COR-L47 (cell line): ENCODE measurements at regions not wholly inside any gene's neighbourhood (a gene's known extent, or its start where the extent isn't known, plus 50 kb on each side); places are given as distances from the start of the nearest gene placed in this dataset.
"Not testable (repeated sequence)": the region's sequence is repeated elsewhere in the genome, so short reads cannot be mapped to it uniquely, and the experiment has no call there.

ENCODE experiments used
- DNase-seq: peaks from one replicate; lab custom pipeline; 2025; lab: John Stamatoyannopoulos, UW

DNA sequence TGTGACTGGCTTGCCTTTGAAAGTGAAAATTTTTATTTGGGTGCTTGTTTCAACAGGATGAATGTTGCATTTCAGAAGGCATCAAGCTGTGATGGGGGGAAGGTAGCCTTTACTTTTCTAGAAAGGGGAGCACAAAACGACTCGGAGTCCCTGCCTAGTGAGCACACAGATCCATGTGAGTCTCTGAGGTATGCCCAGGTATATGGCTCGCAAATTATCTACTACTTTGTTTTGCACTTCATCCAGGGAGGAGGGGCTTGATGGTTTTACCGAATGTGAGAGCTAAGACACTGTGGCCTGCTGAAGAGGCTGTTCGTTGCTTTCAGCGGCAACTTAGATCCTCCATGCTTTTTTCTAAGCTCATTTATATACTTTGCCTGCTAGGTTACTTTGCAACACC is 537.7 kb upstream of the PTBP2 start:
- no peak for DNase-seq

DNA sequence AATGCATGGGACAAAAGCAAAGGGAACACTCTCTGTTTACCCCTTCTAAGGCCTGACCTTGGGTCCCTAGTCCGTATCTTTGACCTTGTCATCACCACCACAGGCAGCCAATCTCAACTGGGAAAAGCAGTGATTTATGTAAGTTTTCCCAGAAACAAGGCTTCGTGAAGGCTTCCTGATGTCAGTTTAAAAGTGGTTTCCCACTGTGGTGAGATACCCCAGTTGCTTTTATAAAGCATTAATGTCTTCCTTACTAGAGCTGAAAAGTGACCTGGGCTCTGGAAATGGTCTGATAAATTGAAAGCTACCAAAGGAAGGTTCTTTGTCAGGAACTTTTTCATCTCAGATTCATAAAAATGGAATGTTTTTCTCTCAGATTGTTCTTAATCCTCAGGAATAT is 536.4 kb upstream of the PTBP2 start:
- DNase-seq = no peak

DNA sequence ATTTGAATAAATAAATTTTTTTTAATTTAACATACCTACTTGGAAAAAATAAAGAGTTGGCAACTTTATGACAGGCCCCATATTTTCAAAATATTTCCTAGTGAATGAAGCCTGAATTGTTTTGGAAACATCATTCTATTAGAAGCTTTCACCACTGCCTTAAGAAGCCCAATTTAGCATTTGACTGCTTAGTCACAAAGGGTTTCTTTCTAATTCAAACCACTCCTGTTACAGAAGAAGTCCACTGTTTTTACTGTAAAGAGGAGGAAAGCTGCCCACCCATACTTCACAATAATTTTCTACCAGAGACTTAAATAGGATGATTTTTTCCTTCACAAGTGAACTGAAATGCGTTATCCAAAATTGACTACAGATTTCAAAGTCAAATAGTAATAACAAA is 534.6 kb upstream of the PTBP2 start:
- no peak for DNase-seq

DNA sequence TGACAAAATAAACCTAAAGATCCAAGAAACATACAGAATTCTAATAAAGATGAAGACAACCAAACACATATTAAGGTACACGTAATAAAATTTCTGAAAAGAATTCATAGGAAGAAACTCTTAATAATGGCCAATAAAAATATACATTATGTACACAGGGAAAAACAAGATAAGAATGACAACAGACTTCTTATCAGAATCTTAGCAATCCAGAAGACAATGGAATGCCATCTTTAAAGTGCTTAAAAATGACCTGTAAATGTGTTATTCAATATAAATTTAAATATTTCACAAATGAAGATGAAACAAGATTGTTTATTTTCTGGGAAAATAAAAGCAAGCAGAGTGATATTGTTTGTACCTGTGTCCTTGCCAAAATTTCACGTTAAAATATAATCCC is 530.4 kb upstream of the PTBP2 start:
- DNase-seq = no peak

DNA sequence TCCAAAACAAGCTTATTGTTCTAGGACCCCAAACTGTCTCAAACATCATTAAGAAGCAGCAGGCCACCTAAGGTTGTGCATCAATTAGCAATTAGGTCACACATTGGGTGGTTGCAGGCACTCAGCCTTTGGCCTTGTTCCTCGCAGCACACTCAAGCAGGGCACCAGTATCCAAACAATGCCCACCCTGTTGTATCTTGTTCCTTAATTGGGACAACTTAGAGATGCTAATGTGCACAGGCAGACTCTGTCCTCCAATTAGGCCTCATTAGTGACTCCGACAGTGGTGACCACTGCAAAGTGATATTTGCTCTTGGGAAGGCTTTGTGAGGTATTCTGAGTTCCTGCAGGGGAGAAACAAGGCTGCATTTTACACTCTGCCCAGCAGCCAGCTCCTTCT is 515.1 kb upstream of the PTBP2 start:
- peak; percentile 28 for DNase-seq

DNA sequence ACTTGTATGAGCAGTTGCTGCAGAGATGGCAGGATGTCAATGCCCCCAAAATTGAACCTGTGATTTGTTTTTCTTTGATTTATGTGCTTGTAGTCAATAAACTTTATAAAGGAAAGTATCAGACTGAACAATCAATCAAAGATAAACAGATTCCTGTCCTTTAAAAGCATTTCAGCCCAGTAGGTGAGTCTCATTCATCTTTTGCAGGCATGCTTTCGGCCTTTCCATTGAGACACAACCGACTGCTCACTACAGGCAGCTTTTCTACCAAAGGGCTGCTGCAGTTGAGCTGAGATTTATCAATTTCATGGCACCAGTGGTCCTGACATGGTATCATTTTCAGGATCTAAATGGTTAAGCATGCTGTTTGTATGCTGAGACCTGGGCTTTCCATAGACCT is 513.6 kb upstream of the PTBP2 start:
- no peak for DNase-seq

DNA sequence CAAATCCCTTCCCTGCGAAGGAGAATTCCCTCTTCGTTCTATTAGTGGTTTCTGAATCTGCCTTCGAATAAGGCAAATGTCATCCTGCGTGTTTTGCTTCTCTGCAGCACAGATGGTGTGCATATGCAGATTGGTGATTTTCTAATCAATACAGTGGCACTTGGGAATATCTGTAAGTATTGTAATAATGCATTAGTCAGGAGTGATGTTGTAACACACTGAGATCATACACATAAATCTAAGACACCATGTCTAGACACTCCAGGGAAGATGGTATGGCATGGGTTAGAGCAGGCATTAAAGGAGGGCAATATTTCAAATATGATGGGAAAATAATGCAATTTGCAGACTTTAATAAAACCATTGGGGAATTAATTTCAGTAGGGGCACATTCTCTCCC is 513.2 kb upstream of the PTBP2 start:
- no peak for DNase-seq

DNA sequence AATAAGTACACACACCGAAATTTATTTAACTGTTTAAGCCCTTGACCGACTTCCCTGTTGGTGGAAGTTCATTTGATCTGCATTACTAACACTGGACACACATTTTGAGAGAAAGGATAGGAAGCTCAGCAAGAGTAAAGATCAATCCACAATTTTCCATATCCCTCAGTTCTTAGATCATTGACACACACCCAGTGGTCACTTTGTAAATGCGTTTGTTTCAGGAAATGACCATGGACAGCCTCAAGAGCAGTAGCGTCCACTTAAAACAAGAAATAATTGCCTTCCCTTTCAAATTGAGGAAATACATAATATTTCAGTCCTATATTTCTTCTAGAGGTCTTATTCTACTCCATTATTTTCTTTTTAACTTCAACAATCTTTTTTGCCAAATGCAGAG is 511.5 kb upstream of the PTBP2 start:
- no peak for DNase-seq

DNA sequence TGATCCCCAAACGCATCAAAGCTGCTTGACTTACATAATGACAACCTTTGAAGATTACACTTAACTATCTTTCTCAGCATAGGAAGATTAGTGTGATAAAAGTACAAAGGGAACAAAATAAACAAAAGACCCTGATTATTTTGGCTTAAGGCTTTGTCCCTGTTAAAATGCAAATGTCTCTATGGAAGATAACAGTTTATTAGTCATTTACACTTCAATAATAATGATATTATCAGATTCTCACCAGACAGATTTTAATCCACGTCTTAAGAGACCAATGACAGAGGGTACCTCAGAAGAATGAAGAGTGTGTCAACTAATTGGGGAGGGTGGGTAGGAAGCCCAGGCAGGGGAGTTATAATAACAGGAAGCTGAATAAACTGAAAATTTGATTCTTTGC is 510.4 kb upstream of the PTBP2 start:
- DNase-seq = no peak

DNA sequence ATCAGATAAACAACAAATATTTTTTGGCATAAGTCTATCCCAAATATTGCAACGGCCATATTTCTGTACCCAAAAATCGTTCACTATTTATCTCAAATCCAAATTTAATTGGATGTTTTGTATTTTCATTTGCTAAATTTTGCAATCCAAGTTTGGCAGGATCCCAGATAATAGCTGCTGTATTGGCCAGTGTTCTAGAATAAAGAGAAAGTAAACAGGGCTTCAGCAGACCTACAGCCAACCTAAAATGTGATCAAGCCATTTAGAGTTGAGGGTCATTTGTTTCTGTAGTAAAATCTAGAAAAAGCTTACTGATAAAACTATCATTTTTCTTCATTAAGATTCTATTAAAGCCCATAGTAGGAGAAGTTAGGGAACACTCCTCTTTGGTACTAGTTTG is 506.6 kb upstream of the PTBP2 start:
- no peak for DNase-seq

DNA sequence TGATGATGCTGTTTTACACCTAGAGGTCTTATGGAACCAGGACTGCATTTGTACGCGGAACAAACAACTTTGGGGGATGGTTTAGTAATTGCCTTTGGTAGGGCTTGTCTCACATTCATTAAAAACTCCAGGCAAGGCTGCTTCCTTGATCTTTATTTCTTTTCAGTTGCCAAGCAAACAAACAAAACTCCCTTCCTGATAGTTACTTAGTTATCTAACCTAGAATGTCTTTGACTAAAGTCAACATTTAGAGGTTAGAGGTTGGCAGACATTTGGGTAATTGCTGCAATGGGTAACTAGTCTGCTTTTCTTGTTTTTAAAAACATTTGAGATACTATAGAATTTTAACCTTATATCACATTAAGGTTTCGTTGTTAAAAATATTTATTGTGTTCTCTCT is 500.9 kb upstream of the PTBP2 start:
- DNase-seq = peak; percentile 28

DNA sequence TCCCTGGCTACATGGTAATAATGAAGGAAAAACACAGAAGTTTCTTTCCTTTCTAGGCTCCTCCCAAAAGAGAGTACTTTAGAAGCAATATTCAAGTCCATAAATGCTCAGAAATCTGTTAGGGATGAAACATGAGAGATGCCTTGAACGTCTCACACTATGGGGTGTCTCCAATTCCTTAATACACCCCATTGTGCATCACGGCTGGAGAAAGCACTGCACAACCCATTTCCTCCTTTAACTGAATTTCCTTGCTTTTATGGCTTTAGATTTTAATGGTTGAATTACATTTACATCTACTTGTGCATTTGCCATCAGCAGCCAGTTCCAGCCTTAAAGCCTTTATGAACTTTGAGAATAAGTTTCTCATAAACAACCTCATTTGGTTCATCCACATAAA is 498.9 kb upstream of the PTBP2 start:
- no peak for DNase-seq

DNA sequence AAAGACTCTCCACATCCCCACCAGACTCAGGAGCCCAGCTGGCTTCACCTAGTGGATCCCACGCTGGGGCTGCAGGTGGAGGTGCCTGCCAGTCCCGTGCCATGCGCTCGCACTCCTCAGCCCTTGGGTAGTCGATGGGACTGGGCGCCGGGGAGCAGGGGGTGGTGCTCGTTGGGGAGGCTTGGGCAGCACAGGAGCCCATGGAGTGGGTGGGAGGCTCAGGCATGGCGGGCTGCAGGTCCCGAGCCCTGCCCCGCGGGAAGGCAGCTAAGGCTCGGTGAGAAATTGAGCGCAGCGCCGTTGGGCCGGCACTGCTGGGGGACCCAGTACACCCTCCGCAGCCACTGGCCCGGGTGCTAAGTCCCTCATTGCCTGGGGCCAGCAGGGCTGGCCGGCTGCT is 497.4 kb upstream of the PTBP2 start:
- DNase-seq = not testable (repeated sequence)

DNA sequence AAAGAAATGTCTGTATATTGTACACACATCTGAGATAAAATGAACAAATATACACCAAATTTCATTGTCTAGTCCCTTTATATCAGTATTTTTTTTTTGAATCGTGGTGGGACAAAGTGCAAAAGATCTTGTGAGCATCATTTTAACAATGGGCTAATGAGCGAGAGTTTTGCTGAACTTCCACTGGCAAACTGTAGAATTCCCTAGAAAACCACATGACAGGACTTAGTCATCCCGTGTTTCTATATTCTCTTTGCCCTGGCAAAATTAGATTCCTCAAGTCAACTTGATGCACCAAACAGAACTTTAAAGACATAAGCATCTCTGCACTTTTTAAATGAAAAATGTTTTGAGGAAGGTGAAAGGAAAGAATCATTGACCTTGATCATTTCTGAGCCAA is 488.2 kb upstream of the PTBP2 start:
- no peak for DNase-seq

DNA sequence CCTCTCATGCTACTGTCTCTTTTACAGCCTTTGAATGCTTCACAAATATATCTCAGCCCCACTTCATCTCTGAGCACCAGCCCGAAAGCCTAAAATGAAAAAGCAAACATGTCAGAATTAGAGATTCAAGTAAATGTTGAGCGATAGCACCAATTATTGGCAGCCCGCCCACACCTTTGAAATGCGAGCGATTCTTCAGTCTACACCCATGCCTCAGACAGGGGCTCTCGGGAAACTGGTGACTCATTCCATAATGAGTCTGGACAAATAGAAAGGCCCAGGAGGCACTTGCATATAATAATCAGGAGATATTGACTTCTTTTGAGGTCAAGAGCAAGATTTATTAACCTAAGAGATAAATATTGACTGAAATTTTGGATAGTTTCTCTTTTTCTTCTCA is 487.3 kb upstream of the PTBP2 start:
- DNase-seq = peak; percentile 93

DNA sequence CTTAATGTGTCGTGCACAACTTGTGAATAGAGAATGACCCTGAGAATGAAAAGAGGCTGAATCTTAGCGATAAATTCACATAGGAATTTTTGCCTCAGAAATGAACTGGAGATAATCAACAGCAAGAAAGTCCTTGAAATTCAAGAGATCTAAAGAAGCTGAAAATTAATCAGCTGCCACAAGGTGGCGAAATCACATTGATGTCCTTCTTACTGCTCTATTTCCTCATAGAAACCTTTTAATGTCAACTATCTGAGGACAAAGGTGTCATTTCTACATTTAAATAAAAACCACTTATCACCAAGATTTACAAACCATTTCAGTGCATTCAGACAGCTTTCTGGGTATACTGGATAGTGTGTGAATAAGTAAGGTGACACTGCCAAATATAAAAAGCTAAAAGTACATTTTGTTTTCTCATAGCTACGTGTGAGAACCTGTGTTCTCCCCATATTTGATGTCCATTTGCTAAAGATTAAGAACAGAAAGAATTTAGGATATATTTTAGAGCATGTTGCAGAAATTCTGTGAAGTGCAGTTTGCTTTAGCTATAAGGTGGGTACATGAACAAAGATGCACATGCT is 485.3 kb upstream of the PTBP2 start:
- peak; percentile 43 for DNase-seq

DNA sequence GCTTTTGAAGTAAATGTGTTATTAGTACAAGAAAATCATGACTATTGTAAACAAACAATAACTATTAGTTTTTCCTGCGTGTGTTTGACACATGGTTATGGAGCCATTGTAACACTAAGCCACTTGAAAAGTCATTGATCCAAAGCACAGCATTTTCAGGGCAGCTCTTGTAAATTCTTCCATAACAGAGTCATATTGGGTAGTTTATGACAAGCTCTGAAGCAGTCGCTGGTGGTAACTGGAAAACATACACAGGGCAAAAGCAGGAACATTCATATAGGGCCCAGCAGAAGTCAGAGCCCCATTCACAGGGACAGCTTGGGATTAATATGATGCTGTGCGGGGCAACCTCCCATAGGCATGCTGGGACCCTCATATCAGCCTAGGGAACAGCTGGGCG is 483.2 kb upstream of the PTBP2 start:
- DNase-seq = no peak

DNA sequence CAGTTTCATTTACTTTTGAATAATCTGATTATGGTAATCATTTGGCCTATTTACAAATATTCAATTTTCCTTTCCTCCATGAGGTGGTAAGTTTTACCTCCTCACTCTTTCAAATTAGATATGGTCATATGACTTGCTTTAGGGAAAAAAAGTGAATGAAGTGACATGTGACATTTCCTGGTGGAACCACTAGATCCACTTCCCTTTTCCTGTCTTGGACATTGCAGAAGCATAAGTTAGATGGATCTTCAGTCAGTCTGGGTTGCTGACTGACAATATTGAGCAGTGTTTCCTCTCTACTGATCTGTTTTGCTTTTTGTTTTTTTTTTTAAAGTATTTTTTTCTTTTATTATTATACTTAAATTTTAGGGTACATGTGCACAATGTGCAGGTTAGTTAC is 481.1 kb upstream of the PTBP2 start:
- DNase-seq = no peak

DNA sequence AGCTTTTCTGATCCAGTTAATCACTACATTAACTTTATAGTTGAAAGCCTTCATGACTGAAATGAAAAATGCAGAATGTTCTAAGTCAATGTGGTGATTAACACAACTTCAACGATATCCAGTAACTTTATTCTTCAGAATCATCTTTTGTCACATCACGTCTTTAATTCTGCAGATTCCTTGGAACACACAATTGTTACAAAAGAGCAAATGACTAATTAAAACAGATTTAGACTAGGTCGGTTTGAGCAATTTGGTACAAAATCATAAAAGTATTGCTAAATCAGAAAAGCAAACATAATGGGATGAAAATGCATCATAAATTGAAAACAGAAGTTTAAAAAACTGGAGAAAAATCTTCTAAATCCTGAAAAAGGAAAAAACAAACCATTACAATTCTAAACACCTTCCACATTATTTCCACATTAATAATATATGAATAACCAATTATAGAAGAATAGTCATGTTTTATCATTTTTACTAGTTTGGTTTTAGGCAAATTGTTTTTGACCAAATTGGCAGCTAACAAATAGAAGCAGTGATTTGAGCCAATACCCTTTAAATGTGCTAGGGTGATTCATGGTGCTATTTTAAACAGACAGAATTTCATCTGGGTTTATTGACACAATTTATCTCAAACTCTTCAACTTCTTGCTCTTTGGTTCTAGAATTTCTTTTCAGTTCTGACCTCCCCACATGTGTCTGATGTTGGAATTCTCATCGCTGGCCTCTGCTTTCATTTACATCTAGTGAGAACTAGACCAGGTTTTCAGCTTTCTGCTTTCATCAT is 468.1 kb upstream of the PTBP2 start:
- DNase-seq = no peak

DNA sequence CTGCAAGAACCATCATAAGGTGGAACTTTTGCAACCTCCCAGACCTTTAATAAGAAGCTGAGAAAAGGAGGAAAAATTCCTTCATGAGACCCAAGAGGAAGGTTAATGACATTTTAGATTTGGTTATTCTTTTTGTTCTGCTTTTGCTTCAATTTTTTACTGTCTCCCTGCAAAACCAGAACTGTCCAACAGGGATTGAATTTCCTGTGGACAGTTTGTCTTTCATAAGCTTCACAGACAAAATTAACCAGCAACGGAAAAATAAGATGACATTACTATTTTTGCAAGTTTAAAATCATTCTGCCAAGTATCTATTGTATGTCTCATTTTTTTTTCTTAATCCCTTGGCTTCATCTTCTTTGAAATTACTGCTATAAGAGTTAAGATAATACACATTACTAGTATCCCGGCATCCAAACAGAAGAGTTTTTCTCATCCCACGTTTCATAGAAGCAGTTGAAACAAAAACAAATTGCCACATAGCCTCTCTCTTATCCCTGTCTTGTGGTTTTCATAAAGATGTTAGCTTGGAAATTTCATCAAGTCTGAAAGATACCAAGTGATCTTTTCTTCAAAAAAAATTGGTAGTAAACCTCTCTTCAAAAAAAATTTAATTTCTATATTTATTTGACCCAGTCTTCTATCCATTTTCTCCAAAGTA is 465.3 kb upstream of the PTBP2 start:
- no peak for DNase-seq

DNA sequence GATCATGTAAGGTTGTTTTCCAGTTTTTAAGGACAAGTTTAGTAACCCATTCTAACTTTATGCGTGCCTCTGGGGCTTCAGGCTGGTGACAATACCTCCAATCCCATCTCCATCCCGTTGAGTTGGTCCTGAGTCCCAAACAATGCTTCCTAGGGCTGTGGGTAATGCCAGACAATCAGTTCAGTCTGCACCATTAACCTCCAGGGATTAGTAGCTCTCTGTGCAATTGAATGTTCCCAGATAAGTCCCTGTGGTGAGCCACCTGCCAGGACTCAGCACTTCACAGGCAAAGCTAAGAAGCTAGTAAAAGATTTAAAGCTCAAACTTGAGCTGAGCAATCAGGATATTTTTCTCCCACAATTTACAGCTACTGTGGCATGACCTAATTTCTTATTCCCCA is 462.2 kb upstream of the PTBP2 start:
- no peak for DNase-seq

DNA sequence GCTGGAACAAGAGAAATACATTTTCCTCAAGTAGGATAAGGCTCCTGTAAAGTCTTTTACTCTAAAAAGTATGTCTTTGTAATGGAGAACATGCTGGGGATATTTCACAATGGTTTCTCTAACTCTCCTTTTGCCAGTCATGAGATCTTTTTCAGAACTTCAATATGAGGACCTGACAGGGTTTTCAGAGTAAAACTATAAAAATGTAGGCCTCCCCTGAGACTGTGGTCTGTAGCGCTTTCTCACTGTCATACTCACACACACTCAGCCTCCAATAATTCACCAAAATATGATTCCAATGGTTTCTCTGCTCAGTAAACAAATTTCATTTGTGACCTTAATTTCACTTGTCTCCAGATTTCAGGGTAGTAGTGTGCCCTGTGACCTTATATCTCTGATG is 440.1 kb upstream of the PTBP2 start:
- no peak for DNase-seq

DNA sequence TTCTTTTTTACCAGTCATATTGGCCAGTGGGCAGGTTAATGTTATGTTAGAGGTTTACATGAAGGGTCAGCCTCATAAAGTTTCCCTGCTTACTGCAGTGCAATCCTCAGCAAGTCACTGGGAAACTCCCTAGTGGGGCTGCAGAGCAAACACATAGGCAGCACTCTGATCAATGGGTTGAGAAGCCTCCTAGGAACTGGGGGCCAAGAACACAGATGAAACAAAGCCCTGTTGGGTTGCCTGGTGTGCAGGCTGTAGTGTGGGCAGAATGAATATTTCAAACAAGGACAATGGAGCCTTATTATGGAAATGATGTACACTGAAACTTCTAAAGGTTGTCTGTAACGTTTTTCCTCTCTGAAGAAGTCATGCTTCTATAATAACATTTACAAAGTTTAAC is 431.6 kb upstream of the PTBP2 start:
- no peak for DNase-seq

DNA sequence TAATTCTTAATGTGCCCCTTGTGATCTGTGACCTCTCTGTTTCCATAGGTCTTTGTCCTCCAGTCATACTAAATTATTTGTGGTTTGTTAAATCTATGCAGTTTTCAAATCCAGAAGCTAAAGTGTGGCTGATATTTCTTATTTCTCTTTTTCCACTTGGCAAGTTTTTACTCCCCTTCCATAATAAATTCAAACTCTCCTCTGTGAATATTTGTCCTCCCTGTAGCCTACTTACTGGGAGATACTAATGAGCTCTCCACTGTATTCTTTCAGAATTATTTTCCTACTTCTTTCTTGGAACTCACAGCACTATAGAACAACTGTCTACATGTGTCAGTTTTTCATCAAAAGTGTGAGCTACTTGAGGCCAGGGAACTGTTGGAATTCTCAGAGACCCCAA is 430.8 kb upstream of the PTBP2 start:
- no peak for DNase-seq
